A549 (cell line): ENCODE measurements at regions not wholly inside any gene's neighbourhood (a gene's known extent, or its start where the extent isn't known, plus 50 kb on each side); places are given as distances from the start of the nearest gene placed in this dataset.

Experiments used
- ATAC-seq, 2 experiments: fragments of 200-7000 bp in 1 of 2; fragments of >200 bp in 1 of 2; cut with Nextera tagmentation in 1 of 2; cut with Tn5 transposase in 1 of 2; 3 replicates each; pipeline versions ENCODE4 v1.8.0 to v1.9.1; 2018 to 2020; ENCODE audit warnings: mild to moderate bottlenecking in 1 of 2, moderate library complexity in 1 of 2
- CTCF ChIA-PET: fragments of 300-600 bp; sonication (Branson Sonifier 250); formaldehyde crosslinking; extraction: SDS; loops from one replicate; lab custom pipeline; 2021; ENCODE audit warnings: antibody characterized with exemption, inconsistent platforms; lab: Yijun Ruan, JAX
- POLR2A ChIA-PET: fragments of 350-600 bp; formaldehyde crosslinking; extraction: SDS; loops from one replicate; lab custom pipeline; 2021; ENCODE audit warnings: antibody characterized with exemption, inconsistent platforms; lab: Yijun Ruan, JAX
- DNase-seq, 2 experiments: peaks; one replicate each; pipeline versions ENCODE4 v3.0.0 to v3.0.0-alpha.2; 2011 to 2016; ENCODE audit warnings: low read depth in 1 of 2, low spot score in 1 of 2
- FAIRE-seq: peaks from 2 replicates; lab custom pipeline; 2011; peaks lifted over from hg19 to GRCh38; lab: Jason Lieb, UNC
- H3K27ac ChIP-seq, 2 experiments: fragments of >200 bp; sonication (Bioruptor Twin); formaldehyde crosslinking; 3 replicates each; pipeline ENCODE4 v1.5.1; 2016 to 2017
- H3K4me1 ChIP-seq: fragments of >200 bp; sonication (Bioruptor Twin); formaldehyde crosslinking; 3 replicates; pipeline ENCODE4 v1.6.1; 2016
- H3K4me2 ChIP-seq: fragments of >200 bp; sonication (Bioruptor Twin); formaldehyde crosslinking; 3 replicates; pipeline ENCODE4 v1.6.1; 2016
- H3K4me3 ChIP-seq: fragments of >200 bp; sonication (Bioruptor Twin); formaldehyde crosslinking; 3 replicates; pipeline ENCODE4 v1.5.1; 2016
- H3K9me3 ChIP-seq: fragments of >200 bp; sonication (Bioruptor Twin); formaldehyde crosslinking; 3 replicates; pipeline ENCODE4 v1.6.1; 2016
- CBX2 ChIP-seq: fragments of 200-600 bp; sonication (generic); IDR thresholded peaks from 2 replicates; pipeline ENCODE4 v1.6.1; 2016; ENCODE audit warnings: low read depth, mild to moderate bottlenecking, borderline replicate concordance
- CBX8 ChIP-seq: fragments of 200-600 bp; sonication (generic); IDR thresholded peaks from 2 replicates; pipeline ENCODE4 v1.6.1; 2016
- CEBPB ChIP-seq, 2 experiments: fragments of >200 bp in 1 of 2; sonication (Bioruptor Twin) in 1 of 2; formaldehyde crosslinking in 1 of 2; IDR thresholded peaks; 2 replicates each; pipeline ENCODE4 v1.6.1; 2012 to 2016
- CHD4 ChIP-seq: fragments of 200-600 bp; sonication (generic); IDR thresholded peaks from 2 replicates; pipeline ENCODE4 v1.6.1; 2016; ENCODE audit warnings: antibody characterized with exemption, mild to moderate bottlenecking, borderline replicate concordance
- EHMT2 ChIP-seq: fragments of 200-600 bp; sonication (generic); IDR thresholded peaks from 2 replicates; pipeline ENCODE4 v1.6.1; 2016; ENCODE audit warnings: antibody characterized with exemption, low read depth, mild to moderate bottlenecking, moderate library complexity
- ESRRA ChIP-seq: fragments of 150-350 bp; IDR thresholded peaks from 2 replicates; pipeline ENCODE4 v1.6.1; 2014; ENCODE audit warnings: mild to moderate bottlenecking, low read length, borderline replicate concordance
- FOXS1 ChIP-seq: fragments of 250-450 bp; sonication (Bioruptor Pico); IDR thresholded peaks from 2 replicates; pipeline ENCODE4 v1.5.0; 2020; ENCODE audit warnings: mild to moderate bottlenecking, moderate library complexity
- GATA3 ChIP-seq: IDR thresholded peaks from 2 replicates; pipeline ENCODE4 v1.6.1; 2012; ENCODE audit warnings: borderline replicate concordance
- HEYL ChIP-seq: fragments of 250-450 bp; sonication (Bioruptor Pico); IDR thresholded peaks from 2 replicates; pipeline ENCODE4 v1.8.0; 2021; ENCODE audit warnings: mild to moderate bottlenecking, moderate library complexity
- HMGXB4 ChIP-seq: fragments of 250-450 bp; sonication (Bioruptor Pico); IDR thresholded peaks from 2 replicates; pipeline ENCODE4 v1.5.0; 2021; ENCODE audit warnings: mild to moderate bottlenecking, moderate library complexity, borderline replicate concordance
- HOXB13 ChIP-seq: fragments of 250-450 bp; sonication (Bioruptor Pico); IDR thresholded peaks from 2 replicates; pipeline ENCODE4 v1.5.0; 2020; ENCODE audit warnings: low read depth, mild to moderate bottlenecking, moderate library complexity
- HOXB5 ChIP-seq: fragments of 250-450 bp; sonication (Bioruptor Pico); IDR thresholded peaks from 2 replicates; pipeline ENCODE4 v1.5.0; 2020; ENCODE audit warnings: mild to moderate bottlenecking, moderate library complexity
- JUNB ChIP-seq: fragments of >200 bp; sonication (Bioruptor Twin); formaldehyde crosslinking; IDR thresholded peaks from 2 replicates; pipeline ENCODE4 v1.6.1; 2016
- KDM1A ChIP-seq: fragments of 200-600 bp; sonication (generic); IDR thresholded peaks from 2 replicates; pipeline ENCODE4 v1.6.1; 2016; ENCODE audit warnings: low read depth, mild to moderate bottlenecking
- KDM5A ChIP-seq: fragments of 200-600 bp; sonication (generic); IDR thresholded peaks from 2 replicates; pipeline ENCODE4 v1.6.1; 2016; ENCODE audit warnings: antibody characterized with exemption, mild to moderate bottlenecking
- REST ChIP-seq: fragments of 200-600 bp; sonication (generic); IDR thresholded peaks from 2 replicates; pipeline ENCODE4 v1.6.1; 2016; ENCODE audit warnings: antibody characterized with exemption, mild to moderate bottlenecking, moderate library complexity
- SREBF2 ChIP-seq: fragments of 450-650 bp; IDR thresholded peaks from 2 replicates; pipeline ENCODE4 v1.6.1; 2014; ENCODE audit warnings: mild to moderate bottlenecking, moderate library complexity
- ZFP36 ChIP-seq: fragments of 450-650 bp; IDR thresholded peaks from 2 replicates; pipeline ENCODE4 v1.6.1; 2014; ENCODE audit warnings: borderline replicate concordance; ENCODE audit not compliant: partially characterized antibody
- ZSCAN20 ChIP-seq: fragments of 250-450 bp; sonication (Bioruptor Pico); IDR thresholded peaks from 2 replicates; pipeline ENCODE4 v1.8.0; 2022; ENCODE audit warnings: mild to moderate bottlenecking, moderate library complexity
- WGBS: methylation state at CpG from one replicate; pipeline ENCODE4 v1.1.6; 2017; ENCODE audit errors: missing lambda C conversion rate; 5-methylcytosine and 5-hydroxymethylcytosine counted together
- TF ChIP-seq, protein P1 (sequence below): fragments of >200 bp; sonication (Bioruptor Twin); formaldehyde crosslinking; IDR thresholded peaks from 3 replicates; pipeline ENCODE4 v1.6.1; 2016

DNA sequence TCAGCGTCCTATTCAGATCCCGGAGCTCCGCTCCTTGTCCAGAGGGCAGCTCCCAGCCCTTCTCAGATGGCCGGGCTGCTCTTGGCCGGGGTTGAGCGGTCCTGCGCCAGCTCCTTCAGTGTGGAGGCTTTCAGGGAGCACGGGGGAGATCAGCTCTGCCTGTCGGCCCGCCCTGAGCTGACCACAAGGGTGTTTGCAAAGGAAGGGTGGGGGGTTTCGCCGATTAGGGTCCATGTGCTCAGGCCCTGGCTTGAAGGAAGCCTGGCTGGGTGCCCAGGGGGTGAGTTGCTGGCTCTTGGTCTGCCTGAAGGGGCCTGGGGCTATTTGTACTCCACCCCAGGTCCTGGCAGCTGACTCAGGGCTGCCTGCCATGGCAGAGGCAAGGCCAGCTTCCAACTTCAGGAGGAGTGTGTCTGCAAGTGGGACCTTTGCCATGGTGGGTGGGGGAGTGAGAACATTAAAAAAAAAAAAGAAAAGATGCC lies 250.1 kb upstream of the KLF4 start:
- Histone ChIP-seq H3K4me3 (no peak overlapping the region), H3K27ac (peak overlapping the region in 1 of 2 experiments; percentile 81; a peak in 3 of 6 replicates), H3K4me1 (peaks cover 24% of the 10 kb centered on the region), H3K9me3 (no peaks in the 10 kb centered on the region), H3K4me2 (0 out of 3 replicates have a peak overlapping the region, but pooled peaks have one; percentile 12)
- peak; percentile 49; a peak in 3 of 6 replicates for ATAC-seq
- no peak for DNase-seq
- TF ChIP-seq FOXS1 (CRISPR knock-in tag) (no peak), EHMT2 (no peak)
- 74% methylated on average over 11 of the region's 12 CpGs for whole genome bisulfite sequencing
- ChIA-PET POLR2A (no interaction called here), CTCF (no interaction called here)
- no peak for FAIRE-seq

GRCh38 chr9:107738789-107739188 lies 249.2 kb upstream of the KLF4 start:
- 95% methylated on average over 2 of the region's 2 CpGs for WGBS
- DNase-seq (no peak), ATAC-seq (no peak; a peak in 1 of 6 replicates)
- no peak for TF ChIP-seq HOXB5 (CRISPR knock-in tag)
- TF ChIP-seq SREBF2: no peak
- TF ChIP-seq CEBPB (IDR thresholded peaks at IDR 0.05): no peak
- no peak for TF ChIP-seq HMGXB4
- no peak for TF ChIP-seq ZSCAN20
- no peak for TF ChIP-seq ESRRA
- no peak for TF ChIP-seq CBX8
- TF ChIP-seq, protein P1, sequence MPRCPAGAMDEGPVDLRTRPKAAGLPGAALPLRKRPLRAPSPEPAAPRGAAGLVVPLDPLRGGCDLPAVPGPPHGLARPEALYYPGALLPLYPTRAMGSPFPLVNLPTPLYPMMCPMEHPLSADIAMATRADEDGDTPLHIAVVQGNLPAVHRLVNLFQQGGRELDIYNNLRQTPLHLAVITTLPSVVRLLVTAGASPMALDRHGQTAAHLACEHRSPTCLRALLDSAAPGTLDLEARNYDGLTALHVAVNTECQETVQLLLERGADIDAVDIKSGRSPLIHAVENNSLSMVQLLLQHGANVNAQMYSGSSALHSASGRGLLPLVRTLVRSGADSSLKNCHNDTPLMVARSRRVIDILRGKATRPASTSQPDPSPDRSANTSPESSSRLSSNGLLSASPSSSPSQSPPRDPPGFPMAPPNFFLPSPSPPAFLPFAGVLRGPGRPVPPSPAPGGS: no peak
- no peak for TF ChIP-seq ZFP36
- no peak for TF ChIP-seq CHD4
- TF ChIP-seq HOXB13 (CRISPR knock-in tag): no peak
- no peak for TF ChIP-seq KDM1A
- no peak for TF ChIP-seq CBX2
- TF ChIP-seq HEYL (CRISPR knock-in tag): no peak
- no peak for TF ChIP-seq GATA3
- TF ChIP-seq JUNB: no peak
- TF ChIP-seq REST: no peak
- no peak for TF ChIP-seq KDM5A
- TF ChIP-seq, all 56 proteins: peak for 0
- Histone ChIP-seq H3K27ac (peak overlapping the region; percentile 4 to 81; a peak in 5 of 6 replicates), H3K9me3 (no peaks in the 10 kb centered on the region), H3K4me3 (no peak overlapping the region), H3K4me1 (peaks cover 24% of the 10 kb centered on the region), H3K4me2 (no peak overlapping the region)
- no peak for FAIRE-seq
- CTCF ChIA-PET: no interaction called here
- POLR2A ChIA-PET: no interaction called here
